Endothelial cell of umbilical vein (primary cell): ENCODE measurements at regions not wholly inside any gene's neighbourhood (a gene's known extent, or its start where the extent isn't known, plus 50 kb on each side); places are given as distances from the start of the nearest gene placed in this dataset.

Experiments used
- BruUV-seq: library from RNA; stranded (reverse); fragments of 400-500 nt; replicated peaks from 2 replicates; lab custom pipeline; 2021; lab: Mats Ljungman, UMichigan
- CTCF ChIA-PET: fragments of 300-600, 350-600 bp; sonication (Branson Sonifier 250); formaldehyde crosslinking; loops from one replicate; lab custom pipeline; 2021; ENCODE audit warnings: antibody characterized with exemption, inconsistent platforms; lab: Charles Lee
- POLR2A ChIA-PET: fragments of 300-600, 350-600 bp; sonication (Branson Sonifier 250); formaldehyde crosslinking; loops from one replicate; lab custom pipeline; 2021; ENCODE audit warnings: antibody characterized with exemption, inconsistent platforms; lab: Charles Lee
- DNase-seq: peaks from one replicate; pipeline ENCODE4 v3.0.0-alpha.2; 2011; ENCODE audit warnings: low read depth, low spot score
- FAIRE-seq: peaks from 2 replicates; lab custom pipeline; 2011; peaks lifted over from hg19 to GRCh38; lab: Jason Lieb, UNC
- H2AFZ ChIP-seq: 2 replicates; pipeline ENCODE4 v1.6.0; 2012; ENCODE audit warnings: low read depth, low read length, control low read depth, inconsistent platforms
- H3K27ac ChIP-seq: 2 replicates; pipeline ENCODE4 v1.5.1; 2011; ENCODE audit warnings: low read depth, mild to moderate bottlenecking, control low read depth, low read length, moderate library complexity; ENCODE audit not compliant: insufficient read depth
- H3K27me3 ChIP-seq, 2 experiments: 2 replicates each; pipeline versions ENCODE4 v1.6.0 to v1.6.1; 2011; ENCODE audit warnings: low read length in 2 of 2, mixed read lengths in 1 of 2; ENCODE audit not compliant: control insufficient read depth in 2 of 2, insufficient read depth in 2 of 2
- H3K36me3 ChIP-seq, 2 experiments: 2 replicates in 1 of 2; 3 replicates in 1 of 2; pipeline ENCODE4 v1.5.1; 2011; ENCODE audit warnings: low read length in 2 of 2, mild to moderate bottlenecking in 1 of 2, moderate library complexity in 1 of 2; ENCODE audit not compliant: control insufficient read depth in 2 of 2, insufficient read depth in 2 of 2; ENCODE audit errors: extremely low read depth in 1 of 2
- H3K4me1 ChIP-seq: 3 replicates; pipeline ENCODE4 v1.5.1; 2011; ENCODE audit warnings: mild to moderate bottlenecking, low read length; ENCODE audit not compliant: control insufficient read depth, insufficient read depth; ENCODE audit errors: extremely low read depth
- H3K4me2 ChIP-seq: 2 replicates; pipeline ENCODE4 v1.6.1; 2011; ENCODE audit warnings: low read length, control low read depth, mixed read lengths; ENCODE audit not compliant: insufficient read depth
- H3K4me3 ChIP-seq, 3 experiments: fragments of 200-600 bp in 1 of 3; sonication (generic), shearing (Covaris generic) in 1 of 3; replicated peaks in 1 of 3; 2 replicates each; pipeline ENCODE4 v1.5.1; 2011 to 2016; ENCODE audit warnings: control low read depth in 3 of 3, low read length in 3 of 3, mild to moderate bottlenecking in 2 of 3, inconsistent platforms in 1 of 3, low read depth in 1 of 3, moderate library complexity in 1 of 3; ENCODE audit not compliant: insufficient read depth in 1 of 3
- H3K79me2 ChIP-seq: 2 replicates; pipeline ENCODE4 v1.6.0; 2012; ENCODE audit warnings: low read length, inconsistent platforms; ENCODE audit not compliant: control insufficient read depth, insufficient read depth
- H3K9ac ChIP-seq: replicated peaks from 2 replicates; pipeline ENCODE3; 2011; ENCODE audit warnings: low read length, control low read depth; ENCODE audit not compliant: insufficient read depth; ENCODE audit errors: extremely low read depth
- H3K9me1 ChIP-seq: replicated peaks from 3 replicates; pipeline ENCODE4 v1.6.0; 2011; ENCODE audit warnings: mild to moderate bottlenecking, low read length; ENCODE audit not compliant: control insufficient read depth, insufficient read depth; ENCODE audit errors: extremely low read depth
- H3K9me3 ChIP-seq: replicated peaks from 2 replicates; pipeline ENCODE4 v1.5.1; 2012; ENCODE audit warnings: low read length, inconsistent platforms; ENCODE audit not compliant: control insufficient read depth, insufficient read depth
- H4K20me1 ChIP-seq: replicated peaks from 2 replicates; pipeline ENCODE3; 2011; ENCODE audit warnings: mild to moderate bottlenecking, low read length; ENCODE audit not compliant: control insufficient read depth, insufficient read depth; ENCODE audit errors: extremely low read depth
- CTCF ChIP-seq, 2 donors: IDR thresholded peaks; 1 replicate in 1 of 2; 2 replicates in 1 of 2; pipeline ENCODE4 v1.5.1; 2011; ENCODE audit warnings: low read length in 2 of 2, mild to moderate bottlenecking in 2 of 2, moderate library complexity in 2 of 2, control low read depth in 1 of 2, inconsistent platforms in 1 of 2, low read depth in 1 of 2; ENCODE audit not compliant: insufficient read depth in 1 of 2; ENCODE audit errors: extremely low read depth in 1 of 2
- FOS ChIP-seq: IDR thresholded peaks from 2 replicates; pipeline ENCODE4 v1.6.1; 2011; ENCODE audit warnings: mild to moderate bottlenecking, low read length, moderate library complexity, borderline replicate concordance; ENCODE audit not compliant: insufficient read depth
- GATA2 ChIP-seq: IDR thresholded peaks from 2 replicates; pipeline ENCODE4 v1.7.0; 2011; ENCODE audit warnings: low read depth, mild to moderate bottlenecking, moderate library complexity, mixed read lengths, low read length; ENCODE audit not compliant: insufficient read length, insufficient read depth
- JUN ChIP-seq: IDR thresholded peaks from 2 replicates; pipeline ENCODE4 v1.6.1; 2011; ENCODE audit warnings: borderline replicate concordance, low read depth; ENCODE audit not compliant: insufficient read length, insufficient read depth
- MAX ChIP-seq: IDR thresholded peaks from 2 replicates; pipeline ENCODE4 v1.6.1; 2011; ENCODE audit not compliant: insufficient read depth, insufficient read length
- MYC ChIP-seq: IDR thresholded peaks from one replicate; pipeline ENCODE4 v1.6.1; 2011; ENCODE audit warnings: mild to moderate bottlenecking, low read depth, low read length
- POLR2A ChIP-seq: IDR thresholded peaks from 2 replicates; pipeline ENCODE4 v1.6.1; 2012; ENCODE audit warnings: low read depth, mild to moderate bottlenecking, control low read depth, low read length
- POLR2AphosphoS5 ChIP-seq: IDR thresholded peaks from 2 replicates; pipeline ENCODE4 v1.6.1; 2012; ENCODE audit warnings: low read depth, mild to moderate bottlenecking, control low read depth, low read length, moderate library complexity; ENCODE audit not compliant: insufficient read depth
- dilution Hi-C: fragments of 300-500 bp; cut with MboI; formaldehyde crosslinking; loops from one replicate; pipeline ENCODE4 v1.15.0; 2019; ENCODE audit warnings: low sequenced_read_pairs; ENCODE audit not compliant: extremely low pct_ligation_motif_present
- intact Hi-C: fragments of 100-400 bp; cut with micrococcal nuclease; formaldehyde crosslinking; loops from one replicate; pipeline ENCODE4 v1.10.0; 2022

- H2AFZ ChIP-seq: no peak overlapping the region
- FAIRE-seq: no peak
- POLR2A ChIA-PET: no interaction called here
- H3K27me3 ChIP-seq: no peaks in the 10 kb centered on the region
- no peaks in the 10 kb centered on the region for H3K79me2 ChIP-seq
- TF ChIP-seq CTCF (IDR thresholded peaks at IDR 0.05; ENCODE audit: extremely low read depth in 1 of 2, insufficient read depth in 1 of 2, low read depth in 1 of 2, low read length in 2 of 2) (no peak), POLR2A (no peak), FOS (no peak), MAX (no peak), JUN (no peak), MYC (no peak), POLR2AphosphoS5 (no peak)
- no peaks in the 10 kb centered on the region for H3K4me1 ChIP-seq
- no peak overlapping the region for H3K27ac ChIP-seq
- no peaks in the 10 kb centered on the region for H3K9me3 ChIP-seq
- CTCF ChIA-PET: no interaction called here
- no peaks in the 10 kb centered on the region for H3K9me1 ChIP-seq
- no peaks in the 10 kb centered on the region for H4K20me1 ChIP-seq
- dilution Hi-C loops: no loop called here
- no peak overlapping the region for H3K4me3 ChIP-seq
- no peaks in the 10 kb centered on the region for H3K36me3 ChIP-seq
- H3K4me2 ChIP-seq: no peak overlapping the region
- no TSS peak for BruUV-seq
- intact Hi-C loops: no loop called here
- H3K9ac ChIP-seq: no peak overlapping the region
- no peak for DNase-seq
These were observed 292.2 kb upstream of the ATXN7L3B start for GRCh38 chr12:74245458-74245857.

- no peak overlapping the region for H3K9ac ChIP-seq
- no peaks in the 10 kb centered on the region for H3K27me3 ChIP-seq
- dilution Hi-C loops (no loop called here), intact Hi-C loops (no loop called here)
- no peak for TF ChIP-seq CTCF (IDR thresholded peaks at IDR 0.05; ENCODE audit: extremely low read depth in 1 of 2, insufficient read depth in 1 of 2, low read depth in 1 of 2, low read length in 2 of 2)
- TF ChIP-seq POLR2AphosphoS5: no peak
- no peak for TF ChIP-seq GATA2
- TF ChIP-seq POLR2A: no peak
- BruUV-seq: no TSS peak
- H3K9me3 ChIP-seq: no peaks in the 10 kb centered on the region
- POLR2A ChIA-PET: no interaction called here
- no peaks in the 10 kb centered on the region for H3K9me1 ChIP-seq
- H3K79me2 ChIP-seq: no peaks in the 10 kb centered on the region
- H3K4me3 ChIP-seq: no peak overlapping the region
- H3K27ac ChIP-seq: no peak overlapping the region
- H3K4me1 ChIP-seq: no peaks in the 10 kb centered on the region
- no peaks in the 10 kb centered on the region for H3K36me3 ChIP-seq
- H3K4me2 ChIP-seq: no peak overlapping the region
- CTCF ChIA-PET: no interaction called here
- no peak overlapping the region for H2AFZ ChIP-seq
- FAIRE-seq (no peak), DNase-seq (no peak)
- H4K20me1 ChIP-seq: no peaks in the 10 kb centered on the region
These were observed 286.7 kb upstream of the ATXN7L3B start for GRCh38 chr12:74250891-74251290.
